ENCODE measurements at regions not wholly inside any gene's neighbourhood (a gene's known extent, or its start where the extent isn't known, plus 50 kb on each side); places are given as distances from the start of the nearest gene placed in this dataset.

DNA sequence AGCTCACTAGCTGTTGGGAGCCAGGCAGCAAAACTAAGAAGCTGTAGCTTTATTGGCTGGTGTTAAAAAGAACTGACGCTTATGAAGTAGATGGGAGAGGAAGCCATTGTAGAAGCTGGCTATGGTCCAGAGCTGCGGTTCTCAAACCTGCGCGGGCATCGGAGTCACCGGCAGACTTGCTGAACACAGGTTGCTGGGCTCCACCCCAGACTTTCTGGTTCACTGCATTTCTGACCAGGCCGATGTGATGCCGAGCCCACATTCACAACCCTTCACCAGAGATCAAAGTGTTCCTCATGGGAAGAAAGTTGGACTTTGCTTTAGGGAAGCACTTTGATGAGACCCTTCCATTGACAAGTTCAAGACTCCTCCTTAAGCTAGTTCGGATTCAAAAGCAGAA, 231.6 kb downstream of the QKI start:
- no peaks in the 10 kb centered on the region for H3K4me1 ChIP-seq
- H3K36me3 ChIP-seq = no peaks in the 10 kb centered on the region
- DNase-seq = no peak
- no peak overlapping the region for H3K27ac ChIP-seq
- H3K9me3 ChIP-seq (replicated peaks) = no peaks in the 10 kb centered on the region
- H3K27me3 ChIP-seq = no peaks in the 10 kb centered on the region
- no peak overlapping the region for H3K4me3 ChIP-seq

DNA sequence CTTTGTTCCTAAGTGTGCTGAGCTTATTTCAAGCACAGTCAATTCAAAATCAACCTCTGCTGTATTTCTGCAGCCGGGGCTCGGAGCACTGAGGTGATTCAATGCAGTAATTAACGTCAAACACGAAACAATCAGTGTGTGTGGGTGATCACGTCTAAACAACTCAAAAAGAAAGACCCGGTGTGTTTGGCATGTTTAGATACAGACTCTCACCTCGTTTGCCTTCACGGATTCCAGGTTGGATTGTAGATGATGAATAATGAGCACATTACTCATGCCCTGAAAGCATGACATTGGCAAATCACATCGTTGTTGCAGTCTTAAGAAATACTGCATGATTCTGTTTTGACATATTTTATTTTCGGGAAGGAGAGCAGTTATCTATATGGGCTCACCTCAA, 231.0 kb downstream of the QKI start:
- Histone ChIP-seq H3K36me3 (no peaks in the 10 kb centered on the region), H3K9me3 (replicated peaks) (no peaks in the 10 kb centered on the region), H3K27me3 (no peaks in the 10 kb centered on the region), H3K4me1 (no peaks in the 10 kb centered on the region), H3K27ac (no peak overlapping the region), H3K4me3 (no peak overlapping the region)
- no peak for DNase-seq

DNA sequence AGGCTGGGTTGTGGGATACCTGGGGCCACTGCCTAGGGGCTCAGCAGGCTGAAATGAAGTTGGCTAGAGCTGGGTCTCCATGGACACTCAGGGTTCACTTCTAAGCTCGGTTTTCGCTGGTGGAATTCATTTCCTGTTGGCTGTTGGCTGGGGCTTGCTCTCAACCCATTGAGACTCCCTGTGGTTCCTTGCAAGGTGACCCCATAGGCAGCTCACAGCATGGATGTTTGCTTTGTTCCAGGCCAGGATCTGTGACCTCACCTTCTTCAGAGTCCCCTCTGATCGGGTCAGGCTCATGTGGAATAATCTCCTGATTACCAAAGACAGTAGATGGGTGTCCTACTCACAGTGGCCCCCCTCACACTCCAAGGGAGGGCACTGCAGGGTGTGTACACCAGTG, 229.3 kb downstream of the QKI start:
- DNase-seq = no peak

DNA sequence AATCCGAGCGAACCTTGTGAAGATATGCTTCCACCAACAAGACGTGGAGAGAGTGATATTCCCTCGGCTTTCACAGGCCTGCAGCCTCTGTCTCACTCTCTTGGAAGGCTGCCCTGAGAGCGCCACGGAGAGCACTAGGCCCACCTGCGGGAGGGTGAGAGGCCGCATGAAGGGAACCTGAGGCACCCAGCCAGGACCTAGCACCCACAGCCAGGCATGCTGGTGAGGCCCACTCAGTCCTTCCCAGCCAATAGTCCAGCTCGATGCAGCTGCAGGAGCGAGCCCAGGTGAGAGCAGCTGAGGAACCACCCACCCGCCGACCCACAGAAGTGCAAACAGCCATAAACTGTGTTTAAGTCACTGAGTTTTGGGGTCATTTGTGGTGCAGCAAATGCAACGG, 227.2 kb downstream of the QKI start:
- no peaks in the 10 kb centered on the region for H3K9me3 ChIP-seq (replicated peaks)
- DNase-seq = no peak
- no peak overlapping the region for H3K4me3 ChIP-seq
- no peaks in the 10 kb centered on the region for H3K27me3 ChIP-seq
- H3K36me3 ChIP-seq = no peaks in the 10 kb centered on the region
- no peaks in the 10 kb centered on the region for H3K4me1 ChIP-seq
- H3K27ac ChIP-seq = no peak overlapping the region

More for the DNA sequence above, 229.3 kb downstream of the QKI start:
- no peak overlapping the region for H3K27ac ChIP-seq
- H3K27me3 ChIP-seq = no peaks in the 10 kb centered on the region
- H3K4me3 ChIP-seq = no peak overlapping the region
- no peaks in the 10 kb centered on the region for H3K36me3 ChIP-seq
- H3K9me3 ChIP-seq (replicated peaks) = no peaks in the 10 kb centered on the region
- H3K4me1 ChIP-seq = no peaks in the 10 kb centered on the region

DNA sequence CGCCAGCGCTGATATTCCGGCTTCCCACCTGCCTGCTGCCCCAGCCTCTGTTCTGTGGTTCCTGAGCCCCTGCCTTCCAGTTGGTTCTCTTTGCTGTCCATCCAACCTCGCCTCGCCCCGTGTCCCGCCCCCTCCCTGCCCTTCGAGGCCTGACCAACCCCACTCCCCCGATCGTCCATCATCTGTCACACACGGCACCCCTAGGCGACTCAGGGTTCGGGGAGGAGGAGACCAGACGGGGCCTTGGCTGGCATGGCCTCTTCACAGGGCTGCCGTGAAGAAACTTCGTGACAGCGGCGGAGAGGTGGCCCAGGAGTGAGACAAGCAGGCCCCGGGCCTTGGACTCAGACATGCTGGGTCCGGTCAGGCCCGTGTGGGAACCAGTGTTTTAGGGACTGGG, 226.1 kb downstream of the QKI start:
- no peak for DNase-seq
- no peaks in the 10 kb centered on the region for H3K27me3 ChIP-seq
- H3K4me1 ChIP-seq = no peaks in the 10 kb centered on the region
- H3K36me3 ChIP-seq = no peaks in the 10 kb centered on the region
- H3K4me3 ChIP-seq = no peak overlapping the region
- H3K9me3 ChIP-seq (replicated peaks) = no peaks in the 10 kb centered on the region
- no peak overlapping the region for H3K27ac ChIP-seq

DNA sequence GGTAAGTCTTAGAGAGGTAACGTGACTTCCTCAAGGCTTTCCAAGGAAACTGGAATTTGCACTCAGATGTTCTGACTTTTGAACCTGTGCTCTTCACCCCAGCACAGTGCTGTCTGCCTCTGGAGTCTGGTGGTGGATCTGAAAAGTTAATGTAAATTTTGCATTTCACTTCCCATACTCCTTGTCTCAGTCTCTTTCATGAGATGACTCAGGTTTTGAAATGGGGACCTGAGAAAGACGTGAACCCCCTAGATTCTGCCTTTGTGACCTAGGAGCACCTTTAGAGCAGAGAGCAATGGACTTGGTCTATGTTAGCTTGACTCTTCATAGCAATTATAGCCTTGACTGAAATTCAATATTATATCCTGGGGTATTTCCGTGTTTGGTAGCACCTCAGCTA, 223.0 kb downstream of the QKI start:
- H3K4me1 ChIP-seq = no peaks in the 10 kb centered on the region
- H3K4me3 ChIP-seq = no peak overlapping the region
- no peaks in the 10 kb centered on the region for H3K9me3 ChIP-seq (replicated peaks)
- DNase-seq = no peak
- no peaks in the 10 kb centered on the region for H3K27me3 ChIP-seq
- no peaks in the 10 kb centered on the region for H3K36me3 ChIP-seq
- no peak overlapping the region for H3K27ac ChIP-seq

DNA sequence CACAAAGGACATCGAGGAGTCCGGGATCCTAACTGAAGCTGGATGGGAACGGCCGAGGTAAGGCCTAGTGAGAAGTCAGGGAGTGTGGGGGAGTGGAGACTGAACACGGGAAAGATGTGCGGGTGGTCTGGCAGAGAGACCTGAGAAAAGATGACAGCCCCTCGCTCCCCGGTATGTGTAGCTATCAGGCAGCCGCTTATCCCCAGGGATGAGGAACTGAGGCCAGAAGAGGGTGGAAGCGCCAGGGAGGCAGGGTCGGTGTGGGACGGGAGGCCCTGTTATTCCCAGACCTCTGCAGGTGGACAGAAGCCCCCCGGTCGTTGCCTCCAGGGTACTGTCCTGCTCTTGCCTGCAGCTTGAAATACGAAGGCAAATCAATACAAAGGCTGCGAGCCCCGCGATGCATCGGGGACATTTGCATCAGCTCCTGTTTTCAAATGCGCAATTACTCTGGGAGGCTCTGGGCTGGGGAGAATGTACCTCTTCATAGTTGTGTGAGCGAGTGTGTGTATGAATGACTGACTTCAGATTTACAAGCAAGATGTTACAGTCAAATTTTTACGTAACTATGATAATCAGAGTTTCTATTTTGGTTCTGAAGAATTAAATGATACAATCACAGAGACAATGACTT, 221.3 kb downstream of the QKI start:
- Histone ChIP-seq H3K4me3 (no peak overlapping the region), H3K27me3 (no peaks in the 10 kb centered on the region), H3K9me3 (replicated peaks) (no peaks in the 10 kb centered on the region), H3K36me3 (no peaks in the 10 kb centered on the region), H3K4me1 (no peaks in the 10 kb centered on the region), H3K27ac (no peak overlapping the region)
- no peak for DNase-seq

DNA sequence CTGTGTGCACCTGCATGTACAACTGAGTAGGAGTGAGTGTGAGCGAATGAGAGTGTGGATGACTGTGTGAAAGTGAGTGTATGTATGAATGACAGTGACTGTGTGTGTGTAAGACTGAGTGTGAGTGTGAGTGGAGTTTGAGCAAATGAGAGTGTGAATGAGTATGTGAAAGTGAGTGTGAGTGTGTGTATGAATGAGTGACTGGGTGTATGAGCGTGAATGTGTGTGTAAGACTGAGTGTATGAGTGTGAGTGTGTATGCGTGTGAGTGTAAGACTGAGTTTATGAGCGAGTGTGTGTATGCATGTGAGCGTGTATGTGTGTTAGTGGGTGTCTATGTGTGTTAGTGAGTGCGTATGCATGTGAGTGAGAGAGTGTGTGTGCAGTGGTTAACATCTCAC, 220.8 kb downstream of the QKI start:
- Histone ChIP-seq H3K9me3 (replicated peaks) (no peaks in the 10 kb centered on the region), H3K27me3 (no peaks in the 10 kb centered on the region), H3K4me3 (no peak overlapping the region), H3K4me1 (no peaks in the 10 kb centered on the region), H3K36me3 (no peaks in the 10 kb centered on the region), H3K27ac (no peak overlapping the region)
- DNase-seq = no peak

DNA sequence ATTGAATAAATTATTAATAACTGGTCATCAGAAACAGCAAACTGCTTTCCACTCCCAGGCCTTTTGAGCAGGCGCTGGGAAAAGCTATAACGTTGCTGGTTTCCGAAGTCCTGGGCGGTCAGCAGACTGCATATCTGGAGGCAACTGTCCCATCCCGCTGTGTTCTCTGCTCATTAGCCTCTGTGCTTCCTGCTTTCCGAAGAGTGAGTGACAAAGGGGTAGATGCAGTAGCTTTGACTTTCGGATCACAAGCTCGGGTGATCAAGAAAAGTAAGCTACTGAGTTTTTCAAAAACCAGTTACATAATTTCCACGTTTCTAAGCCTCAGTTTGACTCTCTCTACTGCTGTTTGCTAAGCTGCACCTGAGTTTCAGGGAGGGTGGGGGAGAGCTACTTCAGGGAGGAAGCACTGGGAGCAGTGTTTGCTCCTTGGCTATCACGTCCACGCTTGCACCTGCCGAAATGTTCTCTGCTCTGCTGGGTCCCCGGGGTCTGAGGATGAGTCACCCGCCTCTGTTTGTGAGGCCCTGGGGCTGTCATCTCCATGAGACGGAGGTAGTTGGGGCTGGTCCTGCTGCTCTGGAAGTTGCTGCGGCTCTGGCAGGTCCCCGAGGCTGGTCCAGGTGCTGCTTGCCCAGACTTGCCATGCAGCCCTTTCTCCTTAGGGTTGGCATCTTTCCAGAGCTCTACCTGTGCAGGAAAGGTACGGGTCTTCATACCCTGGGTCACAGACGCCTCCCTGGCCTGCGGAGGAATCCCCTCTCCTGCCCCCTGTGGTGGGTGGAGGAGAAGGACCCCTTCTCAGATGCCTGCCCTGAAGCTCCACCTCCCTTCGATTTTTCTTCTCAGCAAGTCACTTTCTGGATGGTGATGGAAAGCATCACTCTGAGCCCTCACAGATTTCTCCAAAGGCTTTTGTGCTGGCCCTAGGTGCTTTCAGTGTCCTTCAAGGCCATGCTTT, 220.0 kb downstream of the QKI start:
- Histone ChIP-seq H3K27ac (no peak overlapping the region), H3K9me3 (replicated peaks) (no peaks in the 10 kb centered on the region), H3K4me3 (no peak overlapping the region), H3K27me3 (no peaks in the 10 kb centered on the region), H3K4me1 (no peaks in the 10 kb centered on the region), H3K36me3 (no peaks in the 10 kb centered on the region)
- peak; percentile 50 to 52 for DNase-seq

DNA sequence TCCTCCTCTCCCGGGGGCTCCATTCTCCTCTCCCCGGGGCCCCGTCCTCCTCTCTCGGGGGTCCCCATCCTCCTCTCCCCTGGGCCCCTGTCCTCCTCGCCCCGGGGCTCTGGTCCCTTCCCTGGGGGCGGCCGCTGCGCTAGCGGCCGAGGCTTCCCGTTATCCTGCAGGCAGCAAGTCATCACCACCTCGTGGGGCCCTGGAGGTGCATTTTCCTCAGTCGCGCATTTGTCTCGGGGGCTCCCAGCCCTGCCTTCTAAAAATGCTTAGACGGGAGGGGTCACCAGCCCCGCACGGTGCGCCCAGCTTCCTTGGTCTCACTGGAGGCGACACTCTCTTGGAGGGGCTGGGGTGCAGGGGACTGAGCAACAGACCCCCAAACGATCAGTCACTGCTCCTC, 216.5 kb downstream of the QKI start:
- no peak overlapping the region for H3K4me3 ChIP-seq
- H3K27ac ChIP-seq = no peak overlapping the region
- H3K9me3 ChIP-seq (replicated peaks) = no peaks in the 10 kb centered on the region
- H3K4me1 ChIP-seq = no peaks in the 10 kb centered on the region
- no peaks in the 10 kb centered on the region for H3K27me3 ChIP-seq
- no peak for DNase-seq
- no peaks in the 10 kb centered on the region for H3K36me3 ChIP-seq

DNA sequence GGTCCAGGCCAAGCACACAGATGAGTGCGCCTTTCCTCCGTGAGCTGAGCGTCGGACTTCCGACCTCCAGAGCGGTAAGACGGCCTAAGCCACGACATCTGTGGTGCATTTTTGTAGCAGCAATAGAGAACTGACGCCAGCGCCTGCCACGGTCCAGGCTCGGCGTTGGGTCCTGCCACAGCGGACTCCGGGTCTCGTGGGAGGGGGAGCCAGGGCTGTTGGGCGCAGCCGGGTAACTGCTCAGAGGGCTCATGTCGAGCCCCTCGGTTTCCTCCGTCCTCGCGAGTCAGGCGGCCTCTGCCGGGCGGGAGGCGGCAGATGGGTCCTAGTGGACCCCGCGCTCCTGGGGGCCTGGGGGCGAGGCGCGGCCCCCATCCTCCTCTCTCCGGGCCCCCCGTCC, 216.1 kb downstream of the QKI start:
- Histone ChIP-seq H3K9me3 (replicated peaks) (no peaks in the 10 kb centered on the region), H3K4me3 (no peak overlapping the region), H3K4me1 (no peaks in the 10 kb centered on the region), H3K27ac (no peak overlapping the region), H3K27me3 (no peaks in the 10 kb centered on the region), H3K36me3 (no peaks in the 10 kb centered on the region)
- DNase-seq = no peak

DNA sequence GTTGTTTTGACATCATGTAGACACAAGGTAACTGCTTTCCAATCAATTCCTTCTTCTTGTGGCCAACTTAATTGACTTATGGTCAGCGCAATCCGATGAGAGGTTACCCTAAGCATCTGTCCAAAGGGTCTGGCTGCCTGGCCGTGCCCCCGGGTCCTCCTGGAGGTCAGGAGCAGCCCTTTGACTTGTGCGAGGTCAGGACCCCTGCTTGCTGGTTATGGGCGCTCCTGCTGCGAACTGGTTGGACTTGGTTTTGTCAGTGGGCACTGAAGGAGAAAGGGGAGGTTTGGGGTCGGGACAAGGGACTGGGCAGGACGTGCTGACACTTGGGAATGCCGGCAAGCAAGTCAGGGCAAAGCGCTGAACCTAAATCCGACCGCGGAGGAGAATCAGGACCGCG, 215.6 kb downstream of the QKI start:
- H3K9me3 ChIP-seq (replicated peaks) = no peaks in the 10 kb centered on the region
- H3K4me1 ChIP-seq = no peaks in the 10 kb centered on the region
- no peaks in the 10 kb centered on the region for H3K36me3 ChIP-seq
- no peak for DNase-seq
- H3K27ac ChIP-seq = no peak overlapping the region
- H3K27me3 ChIP-seq = no peaks in the 10 kb centered on the region
- no peak overlapping the region for H3K4me3 ChIP-seq
